Skin epidermis (tissue), 12 donors: ENCODE measurements at regions not wholly inside any gene's neighbourhood (a gene's known extent, or its start where the extent isn't known, plus 50 kb on each side); places are given as distances from the start of the nearest gene placed in this dataset.

Experiments
- H3K27ac ChIP-seq, 21 experiments: fragments of 200-600 bp; sonication (generic) in 11 of 21; one replicate each; pipeline ENCODE4 v1.5.0; 2020; ENCODE audit warnings: mild to moderate bottlenecking in 3 of 21, inconsistent platforms in 2 of 21, moderate library complexity in 2 of 21
- H3K4me3 ChIP-seq, 7 experiments: fragments of 200-600 bp; sonication (generic) in 2 of 7; one replicate each; pipeline ENCODE4 v1.5.0; 2020; ENCODE audit warnings: inconsistent platforms in 2 of 7, mild to moderate bottlenecking in 2 of 7, moderate library complexity in 1 of 7

- Histone ChIP-seq H3K27ac (no peak overlapping the region), H3K4me3 (no peak overlapping the region)
These were observed 143.9 kb downstream of the MYCN start for GRCh38 chr2:16084274-16084673.

- Histone ChIP-seq H3K27ac (no peak overlapping the region), H3K4me3 (no peak overlapping the region)
These were observed 141.9 kb downstream of the MYCN start for GRCh38 chr2:16082276-16082675.

GRCh38 chr2:16081316-16082200, 141.2 kb downstream of the MYCN start:
- Histone ChIP-seq H3K27ac (no peak overlapping the region), H3K4me3 (no peak overlapping the region)

- Histone ChIP-seq H3K27ac (no peak overlapping the region), H3K4me3 (no peak overlapping the region)
These were observed 140.2 kb downstream of the MYCN start for GRCh38 chr2:16080516-16080915.

GRCh38 chr2:16080071-16080470, 139.7 kb downstream of the MYCN start:
- Histone ChIP-seq H3K27ac (no peak overlapping the region), H3K4me3 (no peak overlapping the region)

DNA sequence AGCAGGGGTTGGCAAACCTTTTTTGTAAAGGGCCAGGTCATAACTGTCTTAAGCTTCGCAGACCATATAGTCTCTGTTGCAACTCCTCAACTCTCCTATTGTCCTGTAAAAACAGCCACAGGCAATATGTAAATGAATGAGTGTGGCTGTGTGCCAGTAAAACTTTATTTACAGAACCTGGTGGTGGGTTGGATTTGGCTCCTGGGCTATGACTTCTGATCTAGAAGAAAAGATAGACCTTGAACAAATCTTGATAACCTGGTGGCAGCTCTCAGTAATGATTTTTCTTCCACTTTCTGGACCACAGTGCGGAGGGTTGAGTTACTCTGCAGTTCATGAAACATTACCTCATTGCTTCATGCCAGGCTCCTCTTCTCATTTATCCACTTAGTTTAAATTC, 139.3 kb downstream of the MYCN start:
- Histone ChIP-seq H3K27ac (no peak overlapping the region), H3K4me3 (no peak overlapping the region)

DNA sequence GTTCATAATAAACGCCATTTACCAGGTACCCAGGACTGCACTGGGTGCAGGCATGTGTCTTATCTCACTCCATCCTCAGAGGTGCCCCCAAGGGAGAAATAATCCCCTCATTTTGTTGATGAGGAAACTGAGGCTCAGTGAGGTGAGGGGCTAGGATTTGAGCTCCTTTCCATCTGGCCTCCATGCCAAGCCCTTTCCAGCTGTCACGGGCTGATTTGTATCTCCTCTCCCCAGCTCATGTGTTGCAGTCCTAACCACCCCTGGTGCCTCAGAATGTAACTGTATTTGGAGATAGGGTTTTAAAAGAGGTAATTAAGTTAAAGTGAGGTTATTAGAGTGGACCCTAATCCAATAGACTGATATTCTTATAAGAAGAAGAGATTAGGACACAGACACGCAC, 137.3 kb downstream of the MYCN start:
- no peak overlapping the region for H3K4me3 ChIP-seq
- H3K27ac ChIP-seq = no peak overlapping the region

GRCh38 chr2:16076911-16077310, 136.6 kb downstream of the MYCN start:
- H3K27ac ChIP-seq = no peak overlapping the region
- no peak overlapping the region for H3K4me3 ChIP-seq

DNA sequence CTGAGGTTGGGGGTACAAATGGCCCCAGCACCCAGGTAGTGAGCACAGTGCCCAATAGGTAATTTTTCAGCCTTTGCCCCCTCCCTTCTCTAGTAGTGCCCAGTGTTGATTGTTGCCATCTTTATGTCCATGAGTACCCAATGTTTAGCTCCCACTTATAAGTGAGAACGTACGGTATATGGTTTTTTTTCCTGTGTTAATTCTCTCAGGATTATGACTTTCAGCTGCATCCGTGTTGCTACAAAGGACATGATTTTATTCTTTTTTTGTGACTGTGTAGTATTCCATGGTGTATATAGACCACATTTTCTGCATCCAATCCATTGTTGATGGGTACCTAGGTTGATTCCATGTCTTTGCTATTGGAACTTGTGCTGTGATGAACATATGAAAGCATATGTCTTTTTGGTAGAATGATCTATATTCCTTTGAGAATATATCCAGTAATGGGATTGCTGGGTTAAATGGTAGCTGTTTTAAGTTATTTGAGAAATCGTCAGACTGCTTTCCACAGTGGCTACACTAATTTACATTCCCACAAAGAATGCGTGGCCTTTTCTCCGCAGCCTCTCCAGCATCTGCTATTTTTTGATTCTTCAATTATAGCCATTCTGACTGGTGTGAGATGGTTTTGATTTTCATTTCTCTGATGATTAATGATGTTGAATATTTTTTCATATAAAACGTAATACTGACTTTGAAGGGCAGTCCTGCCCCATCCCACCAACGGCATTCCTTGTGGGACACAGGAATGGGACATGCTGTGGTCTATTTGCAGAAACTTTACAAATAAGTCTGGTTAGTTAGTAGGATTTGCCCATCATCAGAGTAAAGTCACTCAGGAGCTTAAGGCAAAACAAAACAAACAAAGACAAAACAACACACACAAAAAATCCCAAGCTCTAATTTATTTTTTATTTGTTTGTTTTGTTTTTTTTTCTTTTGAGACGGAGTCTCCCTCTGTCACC, 135.0 kb downstream of the MYCN start:
- H3K4me3 ChIP-seq = no peak overlapping the region
- H3K27ac ChIP-seq = no peak overlapping the region

GRCh38 chr2:16073921-16074425, 133.6 kb downstream of the MYCN start:
- H3K27ac ChIP-seq = no peak overlapping the region

GRCh38 chr2:16073471-16073870, 133.1 kb downstream of the MYCN start:
- no peak overlapping the region for H3K27ac ChIP-seq

More at GRCh38 chr2:16073921-16074425, 133.6 kb downstream of the MYCN start:
- H3K4me3 ChIP-seq = no peak overlapping the region

DNA sequence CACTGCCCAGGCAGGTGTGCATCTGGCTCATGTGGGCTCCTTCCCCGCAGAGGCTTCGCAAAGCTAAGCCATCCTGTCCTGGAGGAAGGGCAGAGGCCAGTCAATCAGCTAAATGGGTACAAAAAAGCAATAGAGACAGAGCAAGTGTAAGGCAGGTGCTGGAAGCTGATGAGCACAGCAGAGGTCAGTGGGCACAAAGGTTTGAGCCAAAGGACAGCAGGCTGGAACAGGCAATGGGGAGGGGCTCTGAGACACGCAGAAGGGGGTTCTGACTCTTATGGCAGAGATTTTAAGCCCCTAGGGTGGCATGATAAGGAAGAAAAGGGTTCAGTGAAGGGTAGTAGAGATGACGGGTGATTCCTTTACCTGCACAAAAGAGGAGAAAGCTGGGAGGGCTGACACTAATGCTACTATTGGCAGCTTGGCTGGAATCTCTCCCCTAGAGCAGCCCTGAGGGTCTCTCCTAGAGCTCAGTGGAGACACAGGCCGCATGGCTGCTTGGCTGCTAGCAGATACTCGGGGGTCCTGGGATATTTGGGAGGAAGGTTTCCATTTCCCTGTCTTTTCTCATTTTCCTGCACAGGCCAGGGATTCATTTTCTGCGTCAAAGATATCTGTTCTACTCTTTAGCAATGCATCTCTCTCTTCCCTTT, 132.4 kb downstream of the MYCN start:
- Histone ChIP-seq H3K27ac (no peak overlapping the region), H3K4me3 (no peak overlapping the region)

More at GRCh38 chr2:16073471-16073870, 133.1 kb downstream of the MYCN start:
- no peak overlapping the region for H3K4me3 ChIP-seq

DNA sequence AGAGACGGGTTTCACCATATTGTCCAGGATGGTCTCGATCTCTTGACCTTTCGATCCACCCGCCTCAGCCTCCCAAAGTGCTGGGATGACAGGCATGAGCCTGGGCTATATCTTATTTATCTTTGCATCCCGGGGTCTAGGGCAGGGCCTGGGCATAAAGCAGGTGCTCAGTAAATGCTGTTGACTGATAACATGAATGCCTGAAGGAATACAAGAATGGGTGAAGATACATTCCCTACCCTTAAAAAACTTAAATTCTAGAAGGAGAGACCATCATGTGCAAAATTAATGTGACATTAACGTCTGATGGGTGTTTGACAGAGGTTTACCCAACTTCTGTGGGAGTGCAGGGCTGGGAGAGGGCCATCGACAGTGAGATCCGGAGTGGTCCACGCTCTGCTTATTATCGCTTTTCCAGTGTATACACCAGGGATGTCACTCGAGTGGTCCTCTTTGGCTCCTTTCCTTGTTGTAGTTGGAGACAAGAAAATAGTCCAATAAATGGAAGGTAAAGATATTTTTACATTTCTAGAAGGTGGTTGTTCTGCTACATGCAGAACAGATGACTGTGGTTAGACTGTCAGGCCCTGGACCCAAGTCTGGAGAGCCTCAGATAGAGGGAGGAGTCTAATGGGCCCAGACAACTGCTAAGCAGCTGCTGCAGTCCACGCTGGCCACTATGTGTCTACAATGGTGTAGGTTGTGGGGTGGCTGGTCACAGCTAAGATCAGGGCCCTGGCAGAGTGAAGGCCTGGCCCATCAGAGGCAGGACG, 131.7 kb downstream of the MYCN start:
- Histone ChIP-seq H3K27ac (no peak overlapping the region), H3K4me3 (no peak overlapping the region)

- H3K27ac ChIP-seq = no peak overlapping the region
- no peak overlapping the region for H3K4me3 ChIP-seq
These were observed 130.9 kb downstream of the MYCN start for GRCh38 chr2:16071039-16071864.

- H3K27ac ChIP-seq = no peak overlapping the region
- H3K4me3 ChIP-seq = no peak overlapping the region
These were observed 130.3 kb downstream of the MYCN start for GRCh38 chr2:16070648-16070971.

DNA sequence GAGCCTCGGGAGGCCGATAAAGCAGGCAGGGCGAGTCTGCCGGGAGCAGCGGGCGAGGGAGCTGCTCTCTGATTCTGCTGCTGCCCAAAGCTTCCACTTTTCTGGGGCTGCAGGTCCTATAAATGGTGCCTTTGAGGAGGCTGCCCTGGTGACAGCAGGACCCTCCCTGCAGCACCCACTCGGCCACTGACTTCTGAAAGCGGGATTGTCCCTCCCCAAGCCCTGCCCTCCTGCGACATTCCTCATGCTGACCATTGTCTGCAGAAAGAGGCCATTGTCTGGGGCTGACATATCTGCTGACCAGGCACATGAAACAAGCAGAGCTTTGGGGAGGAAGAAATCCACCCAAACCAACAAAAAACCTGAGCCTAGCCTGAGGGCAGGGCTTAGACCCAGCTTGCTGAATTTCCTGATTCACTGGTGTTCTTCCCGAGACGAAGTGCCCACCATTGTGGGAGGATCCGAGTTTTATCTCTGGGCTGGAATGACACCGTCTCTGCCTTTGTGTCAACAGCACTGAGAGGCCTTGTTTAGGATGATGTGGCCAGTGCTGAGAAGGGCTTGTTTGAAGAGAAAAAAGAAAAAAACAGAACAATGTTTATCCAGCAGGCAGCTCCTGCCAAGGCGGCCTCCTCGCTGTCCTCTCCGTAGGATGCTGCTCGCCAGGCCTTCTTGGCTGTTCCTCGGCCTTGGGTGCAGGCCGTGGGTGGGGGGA, 129.7 kb downstream of the MYCN start:
- H3K4me3 ChIP-seq = no peak overlapping the region
- H3K27ac ChIP-seq = no peak overlapping the region

DNA sequence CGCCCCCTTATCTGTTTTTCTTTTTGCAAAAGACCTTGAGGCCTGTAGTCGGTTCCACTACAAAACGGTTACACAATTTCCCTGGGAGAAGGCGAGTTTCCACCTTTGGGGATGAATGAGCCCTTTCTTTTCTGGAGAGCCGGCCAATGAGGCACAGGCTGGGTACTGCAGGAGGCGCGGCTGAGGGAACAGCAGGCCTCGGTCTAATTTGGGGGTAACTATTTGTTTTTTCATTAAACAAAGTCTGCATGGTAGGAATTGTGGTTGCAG, 129.2 kb downstream of the MYCN start:
- H3K27ac ChIP-seq = no peak overlapping the region
- H3K4me3 ChIP-seq = no peak overlapping the region

- H3K4me3 ChIP-seq = no peak overlapping the region
- H3K27ac ChIP-seq = no peak overlapping the region
These were observed 128.2 kb downstream of the MYCN start for GRCh38 chr2:16068552-16068940.
